ENCODE measurements at regions not wholly inside any gene's neighbourhood (a gene's known extent, or its start where the extent isn't known, plus 50 kb on each side); places are given as distances from the start of the nearest gene placed in this dataset.

GRCh38 chr12:61301817-61302216 is 958.4 kb upstream of the USP15 start:
- no peak for TF ChIP-seq CTCF (IDR thresholded peaks at IDR 0.05 in 2 of 3, conservative IDR thresholded peaks at IDR 0.05 in 1 of 3; ENCODE audit: borderline replicate concordance in 1 of 3, insufficient read depth in 1 of 3, low read depth in 2 of 3, low read length in 2 of 3)
- no peak for TF ChIP-seq SRF (IDR thresholded peaks at IDR 0.05; ENCODE audit: low read depth)
- no peak for TF ChIP-seq SP1 (IDR thresholded peaks at IDR 0.05; ENCODE audit: low read depth)
- TF ChIP-seq POLR2A (IDR thresholded peaks at IDR 0.05; ENCODE audit: borderline replicate concordance, extremely low read depth, insufficient read depth, insufficient read length): no peak
- no peak for TF ChIP-seq CEBPB (IDR thresholded peaks at IDR 0.05; ENCODE audit: low read depth)
- TF ChIP-seq REST (IDR thresholded peaks at IDR 0.05; ENCODE audit: low read depth): no peak
- no peak for TF ChIP-seq EZH2 (IDR thresholded peaks at IDR 0.05)
- TF ChIP-seq YY1 (IDR thresholded peaks at IDR 0.05; ENCODE audit: extremely low read depth, insufficient replicate concordance, low read depth, low read length): no peak
